Adrenal gland (tissue), 5 donors: ENCODE measurements at regions not wholly inside any gene's neighbourhood (a gene's known extent, or its start where the extent isn't known, plus 50 kb on each side); places are given as distances from the start of the nearest gene placed in this dataset.

Experiments used
- POLR2A ChIP-seq, 2 donors: fragments of 450-650 bp; IDR thresholded peaks; one replicate each; pipeline ENCODE4 v1.6.1; 2017; ENCODE audit warnings: antibody characterized with exemption in 2 of 2, mild to moderate bottlenecking in 2 of 2, moderate library complexity in 1 of 2
- TF ChIP-seq, protein P1 (sequence below), 6 experiments: fragments of 450-650 bp in 4 of 6; fragments of 200-600 bp in 2 of 6; sonication (generic) in 1 of 6; IDR thresholded peaks; 1 replicate in 5 of 6; 2 replicates in 1 of 6; pipeline versions ENCODE4 v1.5.1 to v1.8.0; 2016 to 2021; ENCODE audit warnings: antibody characterized with exemption in 6 of 6, mild to moderate bottlenecking in 2 of 6, moderate library complexity in 1 of 6
- donor health status: DM: no; HTN: no; CAD: no.

DNA sequence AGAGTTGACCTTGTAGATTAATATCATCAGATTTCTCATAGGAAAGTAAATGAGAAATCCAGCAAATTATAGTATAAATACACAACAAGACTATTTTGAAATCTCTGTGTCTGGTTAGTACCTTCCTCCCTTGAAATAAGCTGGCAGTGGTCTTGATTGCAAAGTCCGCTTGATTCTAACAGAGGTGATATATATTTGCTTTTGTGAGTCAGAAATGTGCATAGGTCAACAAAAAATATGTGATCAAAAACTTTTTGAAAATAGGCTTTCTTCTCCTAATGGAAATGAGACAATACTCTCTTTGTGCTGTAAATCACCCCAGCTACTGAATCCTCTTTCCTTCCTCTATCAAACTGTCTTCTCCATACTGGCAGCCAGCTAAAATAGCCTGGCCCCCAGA, 749.2 kb upstream of the CDH10 start:
- TF ChIP-seq, protein P1, sequence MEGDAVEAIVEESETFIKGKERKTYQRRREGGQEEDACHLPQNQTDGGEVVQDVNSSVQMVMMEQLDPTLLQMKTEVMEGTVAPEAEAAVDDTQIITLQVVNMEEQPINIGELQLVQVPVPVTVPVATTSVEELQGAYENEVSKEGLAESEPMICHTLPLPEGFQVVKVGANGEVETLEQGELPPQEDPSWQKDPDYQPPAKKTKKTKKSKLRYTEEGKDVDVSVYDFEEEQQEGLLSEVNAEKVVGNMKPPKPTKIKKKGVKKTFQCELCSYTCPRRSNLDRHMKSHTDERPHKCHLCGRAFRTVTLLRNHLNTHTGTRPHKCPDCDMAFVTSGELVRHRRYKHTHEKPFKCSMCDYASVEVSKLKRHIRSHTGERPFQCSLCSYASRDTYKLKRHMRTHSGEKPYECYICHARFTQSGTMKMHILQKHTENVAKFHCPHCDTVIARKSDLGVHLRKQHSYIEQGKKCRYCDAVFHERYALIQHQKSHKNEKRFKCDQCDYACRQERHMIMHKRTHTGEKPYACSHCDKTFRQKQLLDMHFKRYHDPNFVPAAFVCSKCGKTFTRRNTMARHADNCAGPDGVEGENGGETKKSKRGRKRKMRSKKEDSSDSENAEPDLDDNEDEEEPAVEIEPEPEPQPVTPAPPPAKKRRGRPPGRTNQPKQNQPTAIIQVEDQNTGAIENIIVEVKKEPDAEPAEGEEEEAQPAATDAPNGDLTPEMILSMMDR (IDR thresholded peaks at IDR 0.05), result no peak
- TF ChIP-seq POLR2A (IDR thresholded peaks at IDR 0.05), result no peak
